ENCODE measurements at regions not wholly inside any gene's neighbourhood (a gene's known extent, or its start where the extent isn't known, plus 50 kb on each side); places are given as distances from the start of the nearest gene placed in this dataset.
"Not testable (repeated sequence)": the region's sequence is repeated elsewhere in the genome, so short reads cannot be mapped to it uniquely, and the experiment has no call there.

DNA sequence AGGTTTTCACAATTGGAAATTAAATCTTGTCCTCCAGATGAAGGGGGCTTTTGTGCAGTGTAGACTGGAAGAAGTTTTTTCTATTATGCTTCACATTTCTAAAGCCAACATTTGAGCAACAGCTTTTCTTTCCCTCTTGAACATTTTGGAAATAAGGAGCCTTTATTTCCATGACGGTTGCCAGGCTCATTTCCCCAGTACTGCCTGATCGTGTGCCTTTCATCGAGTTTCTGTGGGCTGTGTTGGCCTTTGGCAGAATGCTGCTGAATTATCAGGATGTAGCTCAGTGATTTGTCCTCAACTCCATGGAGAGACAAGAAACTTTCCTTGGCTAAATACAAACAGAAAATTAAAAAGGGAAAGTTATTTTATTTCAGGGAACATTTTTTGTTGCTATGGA lies 314.8 kb upstream of the LRRC3B start:
- Histone ChIP-seq H3K79me2 (ENCODE audit: control insufficient read depth, insufficient read depth, low read length) (no peaks in the 10 kb centered on the region), H3K4me2 (ENCODE audit: control insufficient read depth, extremely low read depth, insufficient read depth, low read depth, low read length) (no peak overlapping the region), H4K20me1 (ENCODE audit: control insufficient read depth, extremely low read depth, insufficient read depth, low read length) (no peaks in the 10 kb centered on the region), H3K9me3 (ENCODE audit: control insufficient read depth, low read depth, low read length) (no peaks in the 10 kb centered on the region), H3K4me1 (ENCODE audit: control insufficient read depth, extremely low read depth, insufficient read depth, low read length) (no peaks in the 10 kb centered on the region), H3K9me1 (ENCODE audit: control insufficient read depth, extremely low read depth, insufficient read depth, low read length) (no peaks in the 10 kb centered on the region), H3K27me3 (ENCODE audit: control insufficient read depth, extremely low read depth, insufficient read depth, low read length) (no peaks in the 10 kb centered on the region), H3K9ac (ENCODE audit: control insufficient read depth, extremely low read depth, insufficient read depth, low read length) (no peak overlapping the region), H3K27ac (ENCODE audit: control insufficient read depth, insufficient read depth, low read length) (no peak overlapping the region), H2AFZ (ENCODE audit: control insufficient read depth, low read length) (no peak overlapping the region), H3K36me3 (ENCODE audit: control insufficient read depth in 2 of 2, extremely low read depth in 1 of 2, insufficient read depth in 2 of 2, low read length in 2 of 2) (no peaks in the 10 kb centered on the region), H3K4me3 (ENCODE audit: control insufficient read depth in 2 of 3, extremely low read depth in 1 of 3, insufficient read depth in 2 of 3, low read depth in 1 of 3, low read length in 3 of 3) (no peak overlapping the region)
- no peak for FAIRE-seq
- TF ChIP-seq, protein P1, sequence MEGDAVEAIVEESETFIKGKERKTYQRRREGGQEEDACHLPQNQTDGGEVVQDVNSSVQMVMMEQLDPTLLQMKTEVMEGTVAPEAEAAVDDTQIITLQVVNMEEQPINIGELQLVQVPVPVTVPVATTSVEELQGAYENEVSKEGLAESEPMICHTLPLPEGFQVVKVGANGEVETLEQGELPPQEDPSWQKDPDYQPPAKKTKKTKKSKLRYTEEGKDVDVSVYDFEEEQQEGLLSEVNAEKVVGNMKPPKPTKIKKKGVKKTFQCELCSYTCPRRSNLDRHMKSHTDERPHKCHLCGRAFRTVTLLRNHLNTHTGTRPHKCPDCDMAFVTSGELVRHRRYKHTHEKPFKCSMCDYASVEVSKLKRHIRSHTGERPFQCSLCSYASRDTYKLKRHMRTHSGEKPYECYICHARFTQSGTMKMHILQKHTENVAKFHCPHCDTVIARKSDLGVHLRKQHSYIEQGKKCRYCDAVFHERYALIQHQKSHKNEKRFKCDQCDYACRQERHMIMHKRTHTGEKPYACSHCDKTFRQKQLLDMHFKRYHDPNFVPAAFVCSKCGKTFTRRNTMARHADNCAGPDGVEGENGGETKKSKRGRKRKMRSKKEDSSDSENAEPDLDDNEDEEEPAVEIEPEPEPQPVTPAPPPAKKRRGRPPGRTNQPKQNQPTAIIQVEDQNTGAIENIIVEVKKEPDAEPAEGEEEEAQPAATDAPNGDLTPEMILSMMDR (optimal IDR thresholded peaks at IDR 0.05 in 1 of 3, IDR thresholded peaks at IDR 0.05 in 1 of 3, conservative IDR thresholded peaks at IDR 0.05 in 1 of 3; ENCODE audit: extremely low read depth in 1 of 3, insufficient read depth in 2 of 3, low read length in 3 of 3) = no peak
- TF ChIP-seq EZH2 (IDR thresholded peaks at IDR 0.05; ENCODE audit: low read length) = no peak
- DNase-seq (ENCODE audit: low read depth, low spot score) = no peak
- dilution Hi-C loops (cut with MboI; ENCODE audit: extremely low pct_ligation_motif_present, low sequenced_read_pairs) = no loop called here

DNA sequence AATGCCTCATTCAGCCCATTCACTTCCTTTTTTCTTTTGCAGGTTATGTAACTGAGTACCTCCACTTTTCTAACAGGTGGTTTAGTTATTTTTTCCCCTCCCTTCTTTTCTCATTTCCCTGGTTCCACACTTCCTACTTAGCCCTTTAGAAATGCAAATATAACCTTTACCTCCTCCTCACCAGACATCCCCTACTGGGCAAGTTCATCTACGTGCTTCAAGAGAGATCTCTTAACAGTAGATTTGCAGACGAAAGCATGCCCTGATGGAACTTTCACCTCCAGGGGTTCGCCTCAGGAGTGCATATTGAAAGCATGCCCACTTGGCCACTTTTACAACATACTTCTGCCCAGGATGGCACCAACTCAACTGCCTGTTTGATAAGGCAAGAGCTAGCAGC lies 314.1 kb upstream of the LRRC3B start:
- TF ChIP-seq EZH2 (IDR thresholded peaks at IDR 0.05; ENCODE audit: low read length) = no peak
- TF ChIP-seq, protein P1 (optimal IDR thresholded peaks at IDR 0.05 in 1 of 3, IDR thresholded peaks at IDR 0.05 in 1 of 3, conservative IDR thresholded peaks at IDR 0.05 in 1 of 3; ENCODE audit: extremely low read depth in 1 of 3, insufficient read depth in 2 of 3, low read length in 3 of 3) = no peak
- no peak overlapping the region for H3K4me3 ChIP-seq (ENCODE audit: control insufficient read depth in 2 of 3, extremely low read depth in 1 of 3, insufficient read depth in 2 of 3, low read depth in 1 of 3, low read length in 3 of 3)
- no peak for FAIRE-seq
- H3K36me3 ChIP-seq (ENCODE audit: control insufficient read depth in 2 of 2, extremely low read depth in 1 of 2, insufficient read depth in 2 of 2, low read length in 2 of 2) = no peaks in the 10 kb centered on the region
- no peaks in the 10 kb centered on the region for H3K9me1 ChIP-seq (ENCODE audit: control insufficient read depth, extremely low read depth, insufficient read depth, low read length)
- H3K27ac ChIP-seq (ENCODE audit: control insufficient read depth, insufficient read depth, low read length) = no peak overlapping the region
- dilution Hi-C loops (cut with MboI; ENCODE audit: extremely low pct_ligation_motif_present, low sequenced_read_pairs) = no loop called here
- no peaks in the 10 kb centered on the region for H3K79me2 ChIP-seq (ENCODE audit: control insufficient read depth, insufficient read depth, low read length)
- no peak overlapping the region for H3K9ac ChIP-seq (ENCODE audit: control insufficient read depth, extremely low read depth, insufficient read depth, low read length)
- H3K4me1 ChIP-seq (ENCODE audit: control insufficient read depth, extremely low read depth, insufficient read depth, low read length) = no peaks in the 10 kb centered on the region
- no peaks in the 10 kb centered on the region for H3K27me3 ChIP-seq (ENCODE audit: control insufficient read depth, extremely low read depth, insufficient read depth, low read length)
- no peak overlapping the region for H2AFZ ChIP-seq (ENCODE audit: control insufficient read depth, low read length)
- H3K9me3 ChIP-seq (ENCODE audit: control insufficient read depth, low read depth, low read length) = no peaks in the 10 kb centered on the region
- no peaks in the 10 kb centered on the region for H4K20me1 ChIP-seq (ENCODE audit: control insufficient read depth, extremely low read depth, insufficient read depth, low read length)
- H3K4me2 ChIP-seq (ENCODE audit: control insufficient read depth, extremely low read depth, insufficient read depth, low read depth, low read length) = no peak overlapping the region
- no peak for DNase-seq (ENCODE audit: low read depth, low spot score)

DNA sequence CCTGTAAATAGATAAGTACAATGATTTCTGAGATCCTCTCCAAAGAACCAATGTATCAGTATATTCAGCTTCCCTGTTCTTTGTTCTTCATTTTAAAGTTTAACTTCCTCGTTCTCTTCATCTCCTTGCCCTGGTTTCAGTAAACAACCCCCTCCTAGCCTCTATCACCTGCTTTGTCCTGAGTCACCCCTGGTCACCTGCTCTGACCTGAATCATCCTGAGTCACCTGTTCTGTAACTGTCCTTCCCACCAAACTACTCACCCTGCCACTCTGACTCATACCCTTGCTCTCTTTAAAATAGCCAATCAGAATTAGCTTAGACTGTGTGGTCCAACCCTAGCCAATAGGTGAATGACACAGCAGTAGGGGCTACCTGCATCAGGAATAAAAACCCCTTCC lies 313.0 kb upstream of the LRRC3B start:
- H3K27me3 ChIP-seq (ENCODE audit: control insufficient read depth, extremely low read depth, insufficient read depth, low read length); H4K20me1 ChIP-seq (ENCODE audit: control insufficient read depth, extremely low read depth, insufficient read depth, low read length); H3K9ac ChIP-seq (ENCODE audit: control insufficient read depth, extremely low read depth, insufficient read depth, low read length); H3K4me1 ChIP-seq (ENCODE audit: control insufficient read depth, extremely low read depth, insufficient read depth, low read length); H3K9me3 ChIP-seq (ENCODE audit: control insufficient read depth, low read depth, low read length); H3K27ac ChIP-seq (ENCODE audit: control insufficient read depth, insufficient read depth, low read length); H2AFZ ChIP-seq (ENCODE audit: control insufficient read depth, low read length); H3K4me2 ChIP-seq (ENCODE audit: control insufficient read depth, extremely low read depth, insufficient read depth, low read depth, low read length); DNase-seq (ENCODE audit: low read depth, low spot score); dilution Hi-C loops (cut with MboI; ENCODE audit: extremely low pct_ligation_motif_present, low sequenced_read_pairs); FAIRE-seq; H3K36me3 ChIP-seq (ENCODE audit: control insufficient read depth in 2 of 2, extremely low read depth in 1 of 2, insufficient read depth in 2 of 2, low read length in 2 of 2); H3K9me1 ChIP-seq (ENCODE audit: control insufficient read depth, extremely low read depth, insufficient read depth, low read length); H3K79me2 ChIP-seq (ENCODE audit: control insufficient read depth, insufficient read depth, low read length); H3K4me3 ChIP-seq (ENCODE audit: control insufficient read depth in 2 of 3, extremely low read depth in 1 of 3, insufficient read depth in 2 of 3, low read depth in 1 of 3, low read length in 3 of 3): not testable (repeated sequence)

Measured in keratinocyte (primary cell).